Spleen (tissue), 11 donors: ENCODE measurements at regions not wholly inside any gene's neighbourhood (a gene's known extent, or its start where the extent isn't known, plus 50 kb on each side); places are given as distances from the start of the nearest gene placed in this dataset.

Experiments used
- DNase-seq: peaks from one replicate; pipeline ENCODE4 v3.0.0-alpha.2; 2020
- H3K27ac ChIP-seq, 8 donors: fragments of 200-600 bp; sonication (generic) in 7 of 8; 1 replicate in 4 of 8; 2 replicates in 4 of 8; pipeline versions ENCODE4 v1.5.0 to v1.8.0; 2016 to 2021; ENCODE audit warnings: inconsistent platforms in 4 of 8, mild to moderate bottlenecking in 4 of 8, moderate library complexity in 1 of 8
- H3K27me3 ChIP-seq, 7 donors: fragments of 200-600 bp; sonication (generic) in 6 of 7; replicated peaks in 1 of 7; 1 replicate in 4 of 7; 2 replicates in 3 of 7; pipeline versions ENCODE4 v1.5.0 to v1.8.0; 2016 to 2021; ENCODE audit warnings: inconsistent platforms in 3 of 7, mild to moderate bottlenecking in 1 of 7
- H3K36me3 ChIP-seq, 6 donors: fragments of 200-600 bp; sonication (generic) in 5 of 6; 1 replicate in 4 of 6; 2 replicates in 2 of 6; pipeline versions ENCODE4 v1.5.0 to v1.8.0; 2016 to 2021; ENCODE audit warnings: inconsistent platforms in 2 of 6
- H3K4me1 ChIP-seq, 6 donors: fragments of 200-600 bp; sonication (generic) in 5 of 6; 1 replicate in 3 of 6; 2 replicates in 3 of 6; pipeline versions ENCODE4 v1.5.0 to v1.8.0; 2016 to 2021; ENCODE audit warnings: inconsistent platforms in 3 of 6
- H3K4me3 ChIP-seq, 8 donors: fragments of 200-600 bp; sonication (generic) in 7 of 8; 1 replicate in 4 of 8; 2 replicates in 4 of 8; pipeline versions ENCODE4 v1.5.0 to v1.8.0; 2016 to 2021; ENCODE audit warnings: inconsistent platforms in 4 of 8, mild to moderate bottlenecking in 4 of 8, moderate library complexity in 2 of 8
- H3K9me3 ChIP-seq, 8 donors: fragments of 200-600 bp; sonication (generic) in 7 of 8; 1 replicate in 4 of 8; 2 replicates in 4 of 8; pipeline versions ENCODE4 v1.5.0 to v1.8.0; 2016 to 2021; ENCODE audit warnings: inconsistent platforms in 4 of 8
- CTCF ChIP-seq, 11 experiments: fragments of 200-600 bp in 7 of 11; fragments of 450-650 bp in 4 of 11; sonication (generic) in 4 of 11; IDR thresholded peaks in 8 of 11; conservative IDR thresholded peaks in 3 of 11; 1 replicate in 7 of 11; 2 replicates in 4 of 11; pipeline versions ENCODE4 v1.4.0 to v1.8.0; 2016 to 2021; ENCODE audit warnings: antibody characterized with exemption in 11 of 11, inconsistent platforms in 4 of 11, mild to moderate bottlenecking in 1 of 11
- POLR2A ChIP-seq, 3 donors: fragments of 450-650 bp; IDR thresholded peaks; one replicate each; pipeline ENCODE4 v1.5.1; 2017; ENCODE audit warnings: antibody characterized with exemption in 3 of 3, mild to moderate bottlenecking in 1 of 3
- POLR2AphosphoS5 ChIP-seq, 3 donors: sonication (generic); formaldehyde crosslinking; IDR thresholded peaks; one replicate each; pipeline ENCODE4 v1.5.1; 2017; ENCODE audit warnings: antibody characterized with exemption in 3 of 3
- WGBS, 5 donors: extraction: QIAGEN DNeasy Blood & Tissue Kit in 3 of 5; methylation state at CpG; one replicate each; pipeline versions ENCODE4 v1.1.5 to v1.1.7; 2013 to 2018; 5-methylcytosine and 5-hydroxymethylcytosine counted together
- intact Hi-C: fragments of 100-400 bp; cut with DNase I; formaldehyde crosslinking; loops from one replicate; pipeline ENCODE4 v1.15.0; 2023; ENCODE audit warnings: low total_unique reads
- donor health status: healthy with polysubstance abuse.
- donor health status: DM: no; HTN: no; CAD: no; lungs with moderate emphysema.
- donor health status: DM: no; HTN: no; CAD: no.
- donor health status: Bipolar disorder and iron deficiency.
- donor health status: healthy.
- donor health status: DM: no; HTN: no; CAD: no.
- donor health status: DM: yes; HTN: yes; CAD: no.

DNA sequence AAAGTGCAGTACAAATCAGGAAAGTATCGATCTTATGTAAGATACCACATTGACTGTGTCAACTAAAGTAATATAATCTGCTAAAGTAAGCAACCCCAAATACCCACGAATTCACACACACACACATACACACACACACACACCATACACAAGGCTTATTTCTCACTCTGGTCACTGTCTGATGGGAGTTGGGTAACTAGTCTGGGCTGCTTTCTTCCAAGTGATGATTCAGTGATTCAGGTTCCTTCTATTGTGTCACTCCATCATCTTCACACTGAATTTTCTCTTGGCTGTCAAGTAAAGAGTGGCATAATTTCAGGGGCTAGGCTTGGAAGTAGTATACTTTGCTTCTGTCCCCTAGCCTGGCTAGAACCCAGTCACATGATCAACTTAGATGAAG is 104.8 kb upstream of the CCDC54 start:
- no peak for TF ChIP-seq POLR2AphosphoS5 (IDR thresholded peaks at IDR 0.05)
- no peak for TF ChIP-seq POLR2A (IDR thresholded peaks at IDR 0.05)
- TF ChIP-seq CTCF (IDR thresholded peaks at IDR 0.05 in 8 of 11, conservative IDR thresholded peaks at IDR 0.05 in 3 of 11) = no peak

GRCh38 chr3:107272885-107273284 is 104.4 kb upstream of the CCDC54 start:
- no peak for DNase-seq
- no peak for TF ChIP-seq POLR2A (IDR thresholded peaks at IDR 0.05)
- TF ChIP-seq POLR2AphosphoS5 (IDR thresholded peaks at IDR 0.05) = no peak
- TF ChIP-seq CTCF (IDR thresholded peaks at IDR 0.05 in 8 of 11, conservative IDR thresholded peaks at IDR 0.05 in 3 of 11) = no peak
- no peak overlapping the region for H3K4me3 ChIP-seq
- H3K4me1 ChIP-seq = peaks cover 0 to 7% (median 0%) of the 10 kb centered on the region in 6 donors
- H3K36me3 ChIP-seq = no peaks in the 10 kb centered on the region
- H3K9me3 ChIP-seq = no peaks in the 10 kb centered on the region
- 76 to 94% (median 88%) methylated on average over 4 of the region's 4 CpGs for WGBS, 5 donors
- no peak overlapping the region for H3K27ac ChIP-seq
- intact Hi-C loops = loop anchor here (5.0 kb wide), 1 partner anchor 144 kb away; no protein-coding TSS in a partner anchor
- H3K27me3 ChIP-seq = no peaks in the 10 kb centered on the region

More for the DNA sequence above, 104.8 kb upstream of the CCDC54 start:
- Histone ChIP-seq H3K4me1 (peaks cover 0 to 7% (median 0%) of the 10 kb centered on the region in 6 donors), H3K36me3 (no peaks in the 10 kb centered on the region), H3K27ac (no peak overlapping the region), H3K4me3 (no peak overlapping the region), H3K9me3 (no peaks in the 10 kb centered on the region), H3K27me3 (no peaks in the 10 kb centered on the region)
- DNase-seq = no peak
- 81 to 93% (median 91%) methylated on average over 2 of the region's 2 CpGs for WGBS, 5 donors
- intact Hi-C loops = loop anchor here (5.0 kb wide), 1 partner anchor 145 kb away; no protein-coding TSS in a partner anchor

- WGBS, 5 donors = 90 to 95% (median 93%) methylated on average over 2 of the region's 2 CpGs
Measured at GRCh38 chr3:107273771-107274170, 103.5 kb upstream of the CCDC54 start.

DNA sequence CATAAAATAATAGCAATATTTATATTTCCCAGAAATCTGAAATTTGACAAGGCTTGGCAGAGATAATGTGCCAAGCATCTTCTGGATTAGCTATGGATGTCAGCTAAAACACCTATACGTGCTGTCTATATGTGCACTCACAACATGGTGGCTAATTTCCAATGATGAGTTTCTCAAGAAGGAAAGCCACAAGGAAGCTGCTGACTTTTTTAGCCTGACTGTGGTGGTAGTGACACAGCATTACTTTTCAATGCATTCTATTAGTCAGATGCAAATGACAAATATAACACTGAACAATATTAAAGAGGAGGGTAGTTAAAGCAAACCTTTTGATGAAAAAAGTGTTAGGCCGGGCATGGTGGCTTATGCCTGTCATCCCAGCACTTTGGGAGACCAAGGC is 101.7 kb upstream of the CCDC54 start:
- DNase-seq = no peak
- Histone ChIP-seq H3K4me1 (peaks cover 0 to 7% (median 0%) of the 10 kb centered on the region in 6 donors), H3K36me3 (no peaks in the 10 kb centered on the region), H3K4me3 (no peak overlapping the region), H3K9me3 (no peaks in the 10 kb centered on the region), H3K27ac (no peak overlapping the region), H3K27me3 (no peaks in the 10 kb centered on the region)
- TF ChIP-seq POLR2AphosphoS5 (IDR thresholded peaks at IDR 0.05) (no peak), CTCF (IDR thresholded peaks at IDR 0.05 in 8 of 11, conservative IDR thresholded peaks at IDR 0.05 in 3 of 11) (no peak), POLR2A (IDR thresholded peaks at IDR 0.05) (no peak)
- 65 to 91% (median 87%) methylated on average over 2 of the region's 2 CpGs for WGBS, 5 donors
- intact Hi-C loops = no loop called here

More at GRCh38 chr3:107273771-107274170, 103.5 kb upstream of the CCDC54 start:
- no peaks in the 10 kb centered on the region for H3K9me3 ChIP-seq
- H3K4me3 ChIP-seq = no peak overlapping the region
- no peaks in the 10 kb centered on the region for H3K36me3 ChIP-seq
- TF ChIP-seq POLR2AphosphoS5 (IDR thresholded peaks at IDR 0.05) = no peak
- no peak overlapping the region for H3K27ac ChIP-seq
- no peak for DNase-seq
- intact Hi-C loops = loop anchor here (5.0 kb wide), 1 partner anchor 144 kb away; no protein-coding TSS in a partner anchor
- no peaks in the 10 kb centered on the region for H3K27me3 ChIP-seq
- peaks cover 0 to 7% (median 0%) of the 10 kb centered on the region in 6 donors for H3K4me1 ChIP-seq

DNA sequence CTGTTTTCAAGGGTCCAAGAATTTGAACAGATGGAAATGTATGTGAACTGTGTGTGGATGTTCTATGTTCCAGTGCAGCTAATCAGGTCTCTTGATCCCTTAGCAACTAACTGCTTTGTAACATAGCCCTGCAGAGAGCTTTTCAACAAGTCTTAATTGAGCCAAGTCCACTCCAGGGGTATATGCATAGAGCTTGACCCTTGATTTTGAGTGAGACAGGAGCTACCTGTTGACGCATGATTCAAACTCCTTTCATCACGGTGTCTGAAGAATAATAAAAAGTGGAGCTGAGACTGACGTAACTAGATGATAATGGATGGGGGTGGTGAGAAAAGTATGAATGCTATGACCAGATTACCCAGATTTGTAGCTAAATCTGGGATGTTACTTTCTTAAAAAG is 93.3 kb upstream of the CCDC54 start:
- no peak for DNase-seq
- TF ChIP-seq POLR2AphosphoS5 (IDR thresholded peaks at IDR 0.05) (no peak), POLR2A (IDR thresholded peaks at IDR 0.05) (no peak), CTCF (IDR thresholded peaks at IDR 0.05 in 8 of 11, conservative IDR thresholded peaks at IDR 0.05 in 3 of 11) (no peak)
- no peak overlapping the region for H3K27ac ChIP-seq
- H3K27me3 ChIP-seq = no peaks in the 10 kb centered on the region
- no peaks in the 10 kb centered on the region for H3K36me3 ChIP-seq
- no peaks in the 10 kb centered on the region for H3K4me1 ChIP-seq
- intact Hi-C loops = no loop called here
- H3K9me3 ChIP-seq = no peaks in the 10 kb centered on the region
- no peak overlapping the region for H3K4me3 ChIP-seq
- 85 to 91% (median 88%) methylated on average over 3 of the region's 3 CpGs for WGBS, 5 donors
